Activated CD8-positive, alpha-beta T cell treated with anti-CD3 and anti-CD28 coated beads for 36 hours (primary cell): ENCODE measurements at regions not wholly inside any gene's neighbourhood (a gene's known extent, or its start where the extent isn't known, plus 50 kb on each side); places are given as distances from the start of the nearest gene placed in this dataset.
A peak's percentile ranks its signal among the peaks of the same experiment; 100 is the strongest.

Experiments
- ATAC-seq: fragments of 200-7000 bp; cut with Tn5 transposase; one replicate; pipeline ENCODE4 v1.10.0; 2021; ENCODE audit warnings: mild to moderate bottlenecking, moderate library complexity
- CTCF ChIA-PET: fragments of 350-600 bp; sonication (Branson Sonifier 250); formaldehyde crosslinking; loops from one replicate; lab custom pipeline; 2021; ENCODE audit warnings: antibody characterized with exemption; lab: Charles Lee
- POLR2A ChIA-PET: fragments of 350-600 bp; sonication (Branson Sonifier 250); formaldehyde crosslinking; loops from one replicate; lab custom pipeline; 2021; ENCODE audit warnings: antibody characterized with exemption; lab: Charles Lee
- DNase-seq: peaks from one replicate; pipeline ENCODE4 v3.0.0-alpha.2; 2020
- H3K27ac Mint-ChIP-seq: one replicate; pipeline ENCODE4 v1.8.0; 2021; ENCODE audit warnings: mild to moderate bottlenecking, mixed read lengths
- H3K27me3 Mint-ChIP-seq: one replicate; pipeline ENCODE4 v1.8.0; 2021; ENCODE audit warnings: mixed read lengths
- H3K36me3 Mint-ChIP-seq: one replicate; pipeline ENCODE4 v1.8.0; 2021; ENCODE audit warnings: low read depth, mixed read lengths
- H3K4me1 Mint-ChIP-seq: one replicate; pipeline ENCODE4 v1.8.0; 2021; ENCODE audit warnings: low read depth, mixed read lengths
- H3K4me3 Mint-ChIP-seq: one replicate; pipeline ENCODE4 v1.8.0; 2021; ENCODE audit warnings: mild to moderate bottlenecking, moderate library complexity, mixed read lengths
- H3K9me3 Mint-ChIP-seq: one replicate; pipeline ENCODE4 v1.8.0; 2021; ENCODE audit warnings: mixed read lengths
- CTCF ChIP-seq: fragments of 200-600 bp; IDR thresholded peaks from one replicate; pipeline ENCODE4 v1.8.0; 2022; ENCODE audit warnings: antibody characterized with exemption, mild to moderate bottlenecking
- intact Hi-C: fragments of 100-400 bp; cut with micrococcal nuclease; formaldehyde crosslinking; loops from one replicate; pipeline ENCODE4 v1.10.0; 2022

GRCh38 chr3:152039887-152040286, 166.4 kb downstream of the SUCNR1 start:
- peak; percentile 51 for ATAC-seq
- no peak overlapping the region for H3K27ac Mint-ChIP-seq
- DNase-seq: peak; percentile 15
- H3K27me3 Mint-ChIP-seq: no peaks in the 10 kb centered on the region
- H3K4me1 Mint-ChIP-seq: peaks cover 6% of the 10 kb centered on the region
- H3K4me3 Mint-ChIP-seq: no peak overlapping the region
- H3K9me3 Mint-ChIP-seq: peaks cover 15% of the 10 kb centered on the region
- intact Hi-C loops: no loop called here
- POLR2A ChIA-PET: no interaction called here
- CTCF ChIA-PET: no interaction called here
- H3K36me3 Mint-ChIP-seq: no peaks in the 10 kb centered on the region
- TF ChIP-seq CTCF: no peak

GRCh38 chr3:152040319-152040718, 166.9 kb downstream of the SUCNR1 start:
- Mint-ChIP-seq H3K4me1 (peaks cover 6% of the 10 kb centered on the region), H3K27me3 (no peaks in the 10 kb centered on the region), H3K4me3 (no peak overlapping the region), H3K27ac (no peak overlapping the region), H3K36me3 (no peaks in the 10 kb centered on the region), H3K9me3 (peaks cover 13% of the 10 kb centered on the region)
- ChIA-PET POLR2A (interaction anchor here (0.6 kb wide), 2 partner anchors 108 to 240 kb away, joined by 3 read pairs; no protein-coding TSS in a partner anchor), CTCF (interaction anchor here (0.8 kb wide), 1 partner anchor 431 kb away, joined by 4 read pairs; no protein-coding TSS in a partner anchor)
- ATAC-seq (no peak), DNase-seq (no peak)
- TF ChIP-seq CTCF: no peak
- intact Hi-C loops: no loop called here

- intact Hi-C loops: no loop called here
- Mint-ChIP-seq H3K4me1 (peaks cover 9% of the 10 kb centered on the region), H3K36me3 (no peaks in the 10 kb centered on the region), H3K4me3 (no peak overlapping the region), H3K27me3 (no peaks in the 10 kb centered on the region), H3K27ac (no peak overlapping the region), H3K9me3 (peaks cover 2% of the 10 kb centered on the region)
- TF ChIP-seq CTCF: no peak
- ATAC-seq (no peak), DNase-seq (no peak)
- ChIA-PET CTCF (no interaction called here), POLR2A (no interaction called here)
Measured at GRCh38 chr3:152043620-152044019, 170.2 kb downstream of the SUCNR1 start.

- ChIA-PET CTCF (no interaction called here), POLR2A (no interaction called here)
- Mint-ChIP-seq H3K27ac (no peak overlapping the region), H3K4me3 (no peak overlapping the region), H3K27me3 (no peaks in the 10 kb centered on the region), H3K36me3 (no peaks in the 10 kb centered on the region), H3K9me3 (no peaks in the 10 kb centered on the region), H3K4me1 (peaks cover 4% of the 10 kb centered on the region)
- intact Hi-C loops: no loop called here
- DNase-seq: no peak
- no peak for TF ChIP-seq CTCF
- ATAC-seq: peak; percentile 42
Measured at GRCh38 chr3:152046280-152046679, 172.8 kb downstream of the SUCNR1 start.

GRCh38 chr3:152047465-152047864, 174.0 kb downstream of the SUCNR1 start:
- Mint-ChIP-seq H3K9me3 (no peaks in the 10 kb centered on the region), H3K27ac (no peak overlapping the region), H3K36me3 (no peaks in the 10 kb centered on the region), H3K27me3 (peaks cover 2% of the 10 kb centered on the region), H3K4me1 (peaks cover 4% of the 10 kb centered on the region), H3K4me3 (no peak overlapping the region)
- ChIA-PET POLR2A (no interaction called here), CTCF (no interaction called here)
- intact Hi-C loops: no loop called here
- no peak for DNase-seq
- no peak for ATAC-seq
- no peak for TF ChIP-seq CTCF
